ENCODE measurements at regions not wholly inside any gene's neighbourhood (a gene's known extent, or its start where the extent isn't known, plus 50 kb on each side); places are given as distances from the start of the nearest gene placed in this dataset.

- Histone ChIP-seq H3K9me3 (no peaks in the 10 kb centered on the region), H3K4me3 (no peak overlapping the region), H3K36me3 (ENCODE audit: low read depth) (no peaks in the 10 kb centered on the region), H3K4me1 (ENCODE audit: low read depth) (no peaks in the 10 kb centered on the region)
- TF ChIP-seq CTCF (IDR thresholded peaks at IDR 0.05) = no peak
- intact Hi-C loops (cut with DNase I, micrococcal nuclease) = no loop called here
- DNase-seq (no peak), ATAC-seq (no peak)
Observed at GRCh38 chr10:10403762-10404161, 613.9 kb upstream of the CELF2 start.

GRCh38 chr10:10417671-10418070 is 600.0 kb upstream of the CELF2 start:
- intact Hi-C loops (cut with DNase I, micrococcal nuclease) = no loop called here
- TF ChIP-seq CTCF (IDR thresholded peaks at IDR 0.05) = no peak

GRCh38 chr10:10418387-10418786 is 599.3 kb upstream of the CELF2 start:
- DNase-seq = no peak
- Histone ChIP-seq H3K9me3 (no peaks in the 10 kb centered on the region), H3K4me3 (no peak overlapping the region), H3K4me1 (ENCODE audit: low read depth) (no peaks in the 10 kb centered on the region), H3K36me3 (ENCODE audit: low read depth) (no peaks in the 10 kb centered on the region)
- intact Hi-C loops (cut with DNase I, micrococcal nuclease) = no loop called here
- ATAC-seq = no peak
- no peak for TF ChIP-seq CTCF (IDR thresholded peaks at IDR 0.05)

More at GRCh38 chr10:10417671-10418070, 600.0 kb upstream of the CELF2 start:
- DNase-seq (no peak), ATAC-seq (no peak)
- Histone ChIP-seq H3K4me3 (no peak overlapping the region), H3K9me3 (no peaks in the 10 kb centered on the region), H3K36me3 (ENCODE audit: low read depth) (no peaks in the 10 kb centered on the region), H3K4me1 (ENCODE audit: low read depth) (no peaks in the 10 kb centered on the region)

- ATAC-seq (no peak), DNase-seq (no peak)
- intact Hi-C loops (cut with DNase I, micrococcal nuclease) = no loop called here
- TF ChIP-seq CTCF (IDR thresholded peaks at IDR 0.05) = no peak
- H3K9me3 ChIP-seq = no peaks in the 10 kb centered on the region
- H3K4me1 ChIP-seq (ENCODE audit: low read depth) = no peaks in the 10 kb centered on the region
- H3K4me3 ChIP-seq = no peak overlapping the region
- H3K36me3 ChIP-seq (ENCODE audit: low read depth) = no peaks in the 10 kb centered on the region
Observed at GRCh38 chr10:10421071-10421470, 596.6 kb upstream of the CELF2 start.

- H3K4me3 ChIP-seq = no peak overlapping the region
- ATAC-seq = no peak
- peaks cover 3% of the 10 kb centered on the region for H3K9me3 ChIP-seq
- H3K36me3 ChIP-seq (ENCODE audit: low read depth) = no peaks in the 10 kb centered on the region
- no peak for DNase-seq
- H3K4me1 ChIP-seq (ENCODE audit: low read depth) = no peaks in the 10 kb centered on the region
- intact Hi-C loops (cut with DNase I, micrococcal nuclease) = no loop called here
- TF ChIP-seq CTCF (IDR thresholded peaks at IDR 0.05) = no peak
Observed at GRCh38 chr10:10431422-10432066, 586.1 kb upstream of the CELF2 start.

Measured in mucosa of descending colon (tissue), 3 donors.